SU-DHL-6 (cell line): ENCODE measurements at regions not wholly inside any gene's neighbourhood (a gene's known extent, or its start where the extent isn't known, plus 50 kb on each side); places are given as distances from the start of the nearest gene placed in this dataset.

Source experiments
- EZH2phosphoT487 ChIP-seq: fragments of 200-600 bp; sonication (generic), shearing (Covaris generic); conservative IDR thresholded peaks from 2 replicates; pipeline ENCODE4 v1.6.1; 2018; ENCODE audit warnings: mild to moderate bottlenecking, antibody characterized with exemption, low read length, moderate library complexity, mixed read lengths
- TF ChIP-seq, protein P1 (sequence below): fragments of 200-600 bp; sonication (generic); IDR thresholded peaks from one replicate; pipeline ENCODE4 v1.5.1; 2017; ENCODE audit warnings: antibody characterized with exemption, mild to moderate bottlenecking, low read length, moderate library complexity; ENCODE audit not compliant: insufficient read depth, poor library complexity, severe bottlenecking

- TF ChIP-seq, protein P1, sequence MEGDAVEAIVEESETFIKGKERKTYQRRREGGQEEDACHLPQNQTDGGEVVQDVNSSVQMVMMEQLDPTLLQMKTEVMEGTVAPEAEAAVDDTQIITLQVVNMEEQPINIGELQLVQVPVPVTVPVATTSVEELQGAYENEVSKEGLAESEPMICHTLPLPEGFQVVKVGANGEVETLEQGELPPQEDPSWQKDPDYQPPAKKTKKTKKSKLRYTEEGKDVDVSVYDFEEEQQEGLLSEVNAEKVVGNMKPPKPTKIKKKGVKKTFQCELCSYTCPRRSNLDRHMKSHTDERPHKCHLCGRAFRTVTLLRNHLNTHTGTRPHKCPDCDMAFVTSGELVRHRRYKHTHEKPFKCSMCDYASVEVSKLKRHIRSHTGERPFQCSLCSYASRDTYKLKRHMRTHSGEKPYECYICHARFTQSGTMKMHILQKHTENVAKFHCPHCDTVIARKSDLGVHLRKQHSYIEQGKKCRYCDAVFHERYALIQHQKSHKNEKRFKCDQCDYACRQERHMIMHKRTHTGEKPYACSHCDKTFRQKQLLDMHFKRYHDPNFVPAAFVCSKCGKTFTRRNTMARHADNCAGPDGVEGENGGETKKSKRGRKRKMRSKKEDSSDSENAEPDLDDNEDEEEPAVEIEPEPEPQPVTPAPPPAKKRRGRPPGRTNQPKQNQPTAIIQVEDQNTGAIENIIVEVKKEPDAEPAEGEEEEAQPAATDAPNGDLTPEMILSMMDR = no peak
- no peak for TF ChIP-seq EZH2phosphoT487
Observed at GRCh38 chr3:104745313-104745712, 621.4 kb upstream of the ALCAM start.
